HG02870 (cell line): ENCODE measurements at regions not wholly inside any gene's neighbourhood (a gene's known extent, or its start where the extent isn't known, plus 50 kb on each side); places are given as distances from the start of the nearest gene placed in this dataset.
"Not testable (repeated sequence)": the region's sequence is repeated elsewhere in the genome, so short reads cannot be mapped to it uniquely, and the experiment has no call there.

Experiments
- ATAC-seq: cut with Tn5 transposase; IDR thresholded peaks from one replicate; pipeline ENCODE4 v1.9.1; 2021; ENCODE audit warnings: mild to moderate bottlenecking, moderate library complexity; ENCODE audit not compliant: unreplicated experiment

DNA sequence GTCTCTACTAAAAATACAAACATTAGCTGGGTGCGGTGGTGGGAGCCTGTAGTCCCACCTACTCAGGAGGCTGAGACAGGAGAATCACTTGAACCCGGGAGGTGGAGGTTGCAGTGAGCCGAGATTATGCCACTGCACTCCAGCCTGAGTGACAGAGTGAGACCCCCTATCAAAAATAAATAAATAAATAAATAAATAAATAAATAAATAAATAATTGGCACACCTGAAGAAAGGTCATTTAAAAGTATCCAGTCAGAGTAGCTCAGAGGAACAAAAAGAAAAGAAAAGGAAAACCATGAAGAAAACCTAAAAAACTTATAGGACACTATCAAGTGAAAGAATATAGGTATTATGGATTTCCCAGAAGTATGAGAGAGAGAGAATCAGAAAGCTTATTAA, 330.1 kb upstream of the AR start:
- ATAC-seq: not testable (repeated sequence)

DNA sequence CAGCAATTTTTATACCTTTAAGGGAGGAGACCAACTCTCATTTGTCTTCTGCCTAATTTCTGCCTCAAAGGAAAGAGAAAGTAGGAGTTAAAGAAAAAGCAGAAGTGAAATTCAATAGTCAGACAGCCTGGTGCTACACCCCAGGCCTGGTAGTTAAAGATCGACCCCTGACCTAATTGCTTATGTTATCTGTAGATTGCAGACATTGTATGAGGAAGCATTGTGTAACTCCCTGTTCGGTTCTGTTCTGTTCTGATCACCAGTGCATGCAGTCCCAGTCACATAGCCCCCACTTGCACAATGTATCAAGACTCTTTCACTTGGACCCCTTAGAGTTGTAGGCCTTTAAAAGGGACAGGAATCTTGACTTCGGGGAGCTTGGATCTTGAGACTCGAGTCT, 335.9 kb upstream of the AR start:
- ATAC-seq: no peak

DNA sequence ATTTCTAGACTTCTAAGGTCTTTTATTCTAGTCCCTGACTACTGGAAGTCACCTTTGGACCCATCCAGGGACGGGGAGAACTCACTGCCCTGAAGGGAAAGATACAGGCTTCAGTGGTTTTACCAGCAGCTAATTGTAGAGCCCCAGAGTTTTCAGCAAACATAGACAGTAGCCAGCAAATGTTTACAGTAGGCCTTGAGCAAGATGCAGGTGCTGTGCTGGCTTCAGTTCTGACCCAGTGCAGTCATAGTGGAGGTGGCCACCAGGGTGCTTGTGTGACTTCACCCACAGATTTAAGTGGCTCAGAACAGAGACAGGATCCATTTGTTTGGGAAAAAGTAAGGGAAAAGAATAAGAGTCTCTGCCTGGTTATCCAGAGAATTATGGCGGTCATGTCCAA, 384.4 kb upstream of the AR start:
- no peak for ATAC-seq

DNA sequence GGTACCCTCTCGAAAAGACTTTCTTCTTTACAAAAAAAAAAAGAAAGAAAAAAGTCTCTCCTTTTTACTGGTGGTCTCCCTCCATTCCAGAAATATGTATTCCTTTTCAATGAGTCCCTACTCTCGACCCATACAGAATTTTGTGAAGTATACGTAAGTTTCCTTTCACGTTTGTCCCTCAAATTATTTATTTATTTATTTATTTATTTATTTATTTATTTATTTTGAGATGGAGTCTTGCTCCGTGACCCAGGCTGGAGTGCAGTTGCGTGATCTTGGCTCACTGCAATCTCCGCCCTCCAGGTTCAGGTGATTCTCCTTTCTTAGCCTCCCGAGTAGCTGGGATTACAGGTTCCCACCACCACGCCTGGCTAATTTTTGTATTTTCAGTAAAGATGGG, 429.2 kb upstream of the AR start:
- no peak for ATAC-seq

DNA sequence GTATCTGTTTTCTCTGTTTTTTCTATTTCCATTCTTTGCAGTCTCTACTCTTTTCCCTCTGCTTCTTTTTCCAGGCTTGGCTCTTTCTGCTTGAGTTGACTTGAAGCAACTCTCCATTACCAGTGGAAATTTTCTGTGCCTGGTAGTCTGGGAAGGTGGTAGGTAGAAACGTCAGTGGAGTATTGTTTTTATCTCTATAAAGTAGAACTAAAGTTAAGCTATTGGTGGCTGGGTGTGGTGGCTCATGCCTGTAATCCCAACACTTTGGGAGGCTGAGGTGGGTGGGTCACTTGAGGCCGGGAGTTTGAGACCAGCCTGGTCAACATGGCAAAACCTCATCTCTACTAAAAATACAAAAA, 438.1 kb upstream of the AR start:
- ATAC-seq: no peak

DNA sequence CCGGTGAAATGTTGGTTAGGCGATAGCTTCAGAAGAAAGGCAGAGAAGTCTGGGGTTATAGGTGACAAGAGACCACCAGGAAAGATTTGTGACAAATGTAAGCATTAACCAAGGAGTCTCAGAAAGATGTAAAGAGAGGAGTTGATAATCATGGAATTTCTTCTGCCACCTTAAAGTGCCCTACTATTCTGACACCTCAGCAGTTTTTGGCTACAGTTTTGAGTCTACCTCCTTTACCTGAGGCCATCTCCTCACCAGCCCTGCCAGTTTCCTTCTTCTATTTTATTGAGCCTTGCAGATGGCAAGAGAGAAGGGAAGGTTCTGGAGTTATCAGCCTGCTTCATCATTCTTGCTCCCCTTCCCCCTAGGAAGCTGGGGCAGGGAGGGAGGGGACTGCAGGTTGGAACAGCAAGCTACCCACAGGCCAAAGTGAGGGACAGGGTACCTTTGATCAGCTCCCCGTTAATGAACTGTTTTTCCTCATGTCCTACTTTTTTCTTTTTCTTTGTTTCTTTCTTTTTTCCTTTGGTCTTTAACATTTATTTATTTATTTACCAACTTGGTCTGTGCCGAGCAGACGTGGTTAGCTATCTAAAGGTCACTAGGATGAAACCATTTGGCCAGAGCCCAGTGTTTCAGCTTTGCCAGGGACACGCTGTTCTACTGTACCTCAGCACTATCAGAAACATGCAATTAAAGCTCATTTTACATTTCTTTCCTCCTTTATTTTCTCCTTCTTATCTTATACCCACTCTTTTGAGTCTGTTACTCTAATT, 438.7 kb upstream of the AR start:
- no peak for ATAC-seq

DNA sequence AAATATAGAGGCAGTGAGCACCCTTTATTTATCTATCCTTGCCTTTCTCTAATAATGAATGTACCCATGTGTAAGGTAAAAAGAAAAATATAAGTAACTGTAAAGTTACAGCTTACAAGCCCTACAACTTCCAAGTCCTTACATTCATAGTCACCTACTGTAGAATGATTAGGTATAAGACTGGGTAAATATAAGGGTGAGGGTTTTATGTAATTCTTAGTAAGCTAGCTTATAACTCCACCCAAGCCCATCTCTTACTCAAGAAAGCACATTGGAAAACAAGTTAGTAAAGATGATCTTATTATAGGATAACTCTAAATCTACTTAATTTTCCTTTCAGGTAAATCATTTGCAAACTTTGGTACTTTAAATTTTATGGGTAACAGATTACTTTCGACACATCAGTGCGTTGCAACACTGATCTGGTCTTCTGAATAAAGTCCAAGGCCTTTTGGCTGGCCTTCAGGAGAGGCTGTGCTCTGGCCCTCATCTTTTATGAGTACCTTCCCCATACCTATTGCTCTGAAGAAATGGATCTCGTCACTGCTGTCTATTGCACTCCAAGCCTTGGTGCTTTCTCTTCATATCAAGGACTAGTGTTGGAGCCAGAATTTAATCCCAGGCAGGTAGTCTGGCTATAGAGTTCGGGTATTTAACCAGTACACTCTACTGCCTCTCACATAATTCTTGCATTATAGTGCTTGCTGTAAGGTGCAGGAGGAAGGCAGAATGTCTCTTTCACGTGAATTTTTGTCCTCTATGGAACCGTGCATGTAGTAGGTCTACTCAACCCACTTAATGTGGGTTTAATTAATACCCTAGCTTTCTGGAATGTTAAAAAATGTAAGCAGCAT, 443.6 kb upstream of the AR start:
- ATAC-seq: no peak

DNA sequence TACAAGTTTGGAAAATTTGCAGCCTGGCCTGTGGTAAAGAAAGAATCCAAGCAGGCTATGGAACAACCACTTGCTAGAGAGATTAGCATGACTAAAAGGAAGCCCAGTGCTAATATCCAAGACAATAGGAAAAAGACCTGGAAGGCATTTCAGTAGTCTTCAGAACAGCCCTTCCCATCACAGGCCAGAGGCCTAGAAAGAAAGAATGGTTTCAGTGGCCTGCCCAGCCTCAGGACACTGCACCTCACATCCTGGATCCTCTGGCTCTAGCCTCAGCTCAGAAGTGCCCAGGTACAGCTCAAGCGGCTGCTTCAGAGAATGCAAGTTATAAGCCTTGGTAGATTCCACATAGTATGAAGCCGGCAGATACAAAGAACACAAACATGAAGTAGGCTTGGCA, 449.8 kb upstream of the AR start:
- no peak for ATAC-seq

DNA sequence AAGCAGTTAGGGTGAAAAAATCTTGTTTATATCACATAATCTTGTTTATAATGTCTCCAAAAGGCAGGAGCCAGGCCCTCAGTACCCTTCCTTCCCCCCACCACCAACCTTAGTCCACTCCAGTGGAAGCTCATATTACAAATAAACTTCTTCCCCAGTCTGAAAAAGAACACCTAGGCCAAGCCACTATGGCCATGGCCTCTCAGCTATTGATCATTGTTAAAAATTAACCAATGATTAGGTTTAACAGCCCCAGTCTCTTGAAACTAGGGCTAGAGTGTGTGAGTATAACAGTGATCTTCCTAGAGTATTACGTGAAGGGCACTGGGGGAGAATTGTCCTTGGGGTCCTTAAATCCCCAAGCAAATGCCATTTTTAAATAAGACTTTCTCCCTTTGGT, 411.9 kb upstream of the EDA2R start:
- ATAC-seq: no peak

DNA sequence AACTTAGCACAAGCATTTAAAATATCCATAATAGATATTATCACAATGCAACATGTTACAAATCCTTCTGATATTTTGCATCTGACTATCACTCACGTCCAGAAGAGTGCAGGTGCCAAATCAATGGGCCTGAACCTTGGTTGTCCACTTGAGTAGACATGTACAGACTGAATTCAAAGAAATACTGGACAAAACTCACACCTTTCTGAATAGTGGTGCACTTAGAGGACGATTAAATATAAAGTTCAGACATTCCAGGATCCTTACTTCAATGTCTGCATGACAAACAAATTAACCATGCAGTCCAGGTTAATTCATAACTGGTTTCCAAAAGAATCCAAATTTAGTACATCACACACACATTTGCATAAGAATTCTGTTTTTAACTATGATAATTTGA, 406.0 kb upstream of the EDA2R start:
- no peak for ATAC-seq

DNA sequence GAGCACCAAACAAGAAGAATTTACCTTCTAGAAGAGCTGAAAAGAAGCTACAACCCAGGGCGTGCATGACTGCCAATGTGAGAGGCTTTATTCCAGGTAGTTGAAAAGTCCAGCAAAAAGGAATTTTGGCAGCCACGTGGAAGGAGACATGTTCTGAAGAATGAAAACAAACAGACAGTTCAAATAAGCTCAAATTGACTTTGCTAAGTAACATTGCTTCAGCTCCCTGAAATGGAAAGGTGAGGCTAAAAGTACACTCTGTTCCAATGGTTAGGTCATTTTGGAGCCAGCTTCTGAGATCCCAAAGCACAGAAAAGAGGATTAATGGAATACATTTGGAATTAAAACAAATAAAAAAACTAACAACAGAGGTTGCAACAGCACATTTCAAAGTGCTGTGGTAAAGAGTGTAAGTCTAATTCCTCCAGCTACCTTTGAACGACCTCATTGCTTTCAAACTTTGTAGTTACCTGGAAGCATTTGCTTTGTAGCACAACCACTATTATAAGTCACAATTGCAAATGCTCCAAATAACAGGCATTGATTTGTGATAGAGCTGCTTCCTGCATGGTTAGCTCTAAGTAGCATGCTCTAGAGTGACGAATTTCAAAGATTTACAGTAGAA, 405.3 kb upstream of the EDA2R start:
- no peak for ATAC-seq

DNA sequence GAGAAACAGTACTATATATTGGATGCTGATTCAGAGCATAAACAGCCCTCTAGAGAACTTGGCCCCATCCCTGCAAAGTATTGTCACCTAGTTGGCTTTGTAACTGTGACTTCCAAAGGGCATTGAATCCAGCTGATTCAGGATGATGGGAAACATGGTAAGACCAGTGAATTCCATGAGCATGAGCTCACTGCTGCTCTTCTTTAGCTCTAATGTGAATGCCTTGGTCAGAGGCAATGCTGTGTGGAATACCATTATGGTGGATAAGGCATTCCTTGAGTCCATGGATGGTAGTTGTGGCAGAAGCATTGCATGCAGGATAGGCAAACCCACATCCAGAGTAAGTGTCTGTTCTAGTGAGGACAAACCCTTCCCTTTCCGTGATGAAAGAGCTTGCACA, 365.6 kb upstream of the EDA2R start:
- ATAC-seq: no peak

DNA sequence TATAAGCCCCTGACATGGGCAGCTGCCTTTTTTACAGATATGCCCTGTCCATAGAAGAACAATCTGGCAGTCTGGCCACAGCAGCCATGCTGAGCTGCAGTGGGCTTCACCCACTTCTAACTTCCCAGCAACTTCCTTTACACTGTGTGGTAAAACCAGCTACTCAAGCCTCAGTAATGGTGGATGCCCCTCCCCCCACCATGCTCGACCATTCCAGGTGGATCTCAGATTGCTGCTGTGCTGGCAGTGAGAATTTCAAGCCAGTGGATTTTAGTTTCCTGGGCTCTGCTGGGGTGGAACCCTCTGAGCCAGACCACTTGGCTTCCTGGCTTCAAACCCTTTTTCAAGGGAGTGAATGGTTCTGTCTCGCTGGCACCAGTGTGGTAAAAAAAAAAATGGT, 355.9 kb upstream of the EDA2R start:
- no peak for ATAC-seq

DNA sequence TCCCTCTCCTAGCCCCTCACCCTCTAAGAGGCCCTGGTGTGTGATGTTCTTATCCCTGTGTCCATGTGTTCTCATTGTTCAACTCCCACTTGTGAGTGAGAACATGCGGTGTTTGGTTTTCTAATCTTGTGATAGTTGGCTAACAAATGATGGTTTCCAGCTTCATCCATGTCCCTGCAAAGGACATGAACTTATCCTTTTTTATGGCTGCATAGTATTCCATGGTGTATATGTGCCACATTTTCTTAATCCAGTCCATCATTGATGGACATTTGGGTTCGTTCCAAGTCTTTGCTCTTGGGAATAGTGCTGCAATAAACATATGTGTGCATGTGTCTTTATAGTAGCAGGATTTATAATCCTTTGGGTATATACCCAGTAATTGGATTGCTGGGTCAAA, 353.2 kb upstream of the EDA2R start:
- not testable (repeated sequence) for ATAC-seq

DNA sequence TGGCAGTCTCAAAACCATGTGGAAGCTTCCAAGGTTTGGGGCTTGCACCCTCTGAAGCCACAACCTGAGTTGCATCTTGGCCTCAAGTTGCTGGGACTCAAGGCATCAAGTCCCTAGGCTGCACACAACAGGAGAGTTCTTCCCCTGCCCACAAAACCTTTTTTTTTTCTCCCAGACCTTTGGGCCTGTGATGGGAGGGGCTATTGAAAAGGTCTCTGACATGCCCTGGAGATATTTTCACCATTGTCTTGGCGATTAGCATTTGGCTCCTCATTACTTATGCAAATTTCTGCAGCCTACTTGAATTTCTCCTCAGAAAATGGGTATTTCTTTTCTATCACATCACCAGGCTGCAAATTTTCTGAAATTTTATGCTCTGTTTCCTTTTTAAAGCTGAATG, 349.5 kb upstream of the EDA2R start:
- no peak for ATAC-seq

DNA sequence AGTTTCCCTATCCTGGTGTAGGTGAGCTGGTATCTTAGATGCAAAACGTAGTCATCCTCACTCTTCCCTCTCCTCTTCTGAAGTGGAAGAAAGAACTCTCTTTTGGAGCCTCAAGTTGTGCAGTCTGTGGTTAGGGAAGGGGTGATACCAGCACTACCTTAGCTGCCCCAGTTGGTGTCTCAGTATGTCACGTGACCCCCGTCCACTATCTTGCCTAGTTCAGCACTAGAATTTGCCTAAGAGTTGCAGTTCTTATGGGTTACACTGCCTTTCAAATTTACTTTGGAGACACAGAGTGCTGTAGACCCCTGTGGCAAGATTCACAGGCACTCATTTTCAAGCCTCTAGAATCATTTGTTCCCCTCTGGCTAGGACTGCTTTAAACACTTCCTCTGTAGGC, 322.8 kb upstream of the EDA2R start:
- no peak for ATAC-seq

DNA sequence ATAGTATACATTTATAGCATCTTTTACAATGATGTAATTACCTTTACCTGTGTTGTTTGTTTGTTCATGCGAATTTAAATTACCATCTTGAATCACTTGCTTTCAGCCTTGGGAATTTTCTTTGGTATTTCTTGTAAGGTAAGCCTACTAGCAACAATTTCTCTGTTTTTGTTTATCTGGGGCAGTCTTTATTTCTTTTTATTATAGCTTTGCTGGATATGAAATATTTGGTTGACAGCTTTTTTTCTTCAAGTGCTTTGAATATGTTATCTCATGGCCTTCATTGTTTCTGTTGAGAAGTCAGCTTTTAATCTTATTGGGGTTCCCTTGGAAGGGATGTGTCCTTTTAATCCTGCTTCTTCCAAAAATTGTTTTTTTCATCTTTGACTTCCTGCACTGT, 292.8 kb upstream of the EDA2R start:
- ATAC-seq: no peak

DNA sequence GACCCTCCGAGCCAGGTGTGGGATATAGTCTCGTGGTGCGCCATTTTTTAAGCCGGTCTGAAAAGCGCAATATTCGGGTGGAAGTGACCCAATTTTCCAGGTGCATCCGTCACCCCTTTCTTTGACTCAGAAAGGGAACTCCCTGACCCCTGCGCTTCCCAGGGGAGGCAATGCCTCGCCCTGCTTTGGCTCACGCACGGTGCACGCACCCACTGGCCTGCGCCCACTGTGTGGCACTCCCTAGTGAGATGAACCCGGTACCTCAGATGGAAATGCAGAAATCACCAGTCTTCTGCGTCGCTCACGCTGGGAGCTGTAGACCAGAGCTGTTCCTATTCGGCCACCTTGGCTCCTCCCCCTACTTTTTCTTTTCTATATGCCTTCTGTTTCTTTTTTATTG, 291.6 kb upstream of the EDA2R start:
- ATAC-seq: not testable (repeated sequence)

DNA sequence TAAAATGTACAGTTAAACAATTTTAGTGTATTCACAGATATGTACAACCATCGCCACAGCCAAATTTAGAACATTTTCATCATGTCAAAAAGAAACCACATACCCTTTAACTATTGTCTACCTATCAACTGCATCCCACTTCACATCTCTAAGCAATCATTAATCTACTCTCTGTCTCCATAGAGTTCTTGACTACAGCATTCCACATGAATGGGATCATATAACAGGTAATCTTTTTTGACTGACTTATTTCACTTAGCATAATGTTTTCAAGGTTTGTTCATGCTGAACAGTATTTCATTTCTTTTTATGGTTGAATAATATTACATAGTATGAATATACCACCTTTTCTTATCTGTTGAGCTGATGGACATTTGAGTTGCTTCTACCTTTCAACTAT, 281.4 kb upstream of the EDA2R start:
- no peak for ATAC-seq

DNA sequence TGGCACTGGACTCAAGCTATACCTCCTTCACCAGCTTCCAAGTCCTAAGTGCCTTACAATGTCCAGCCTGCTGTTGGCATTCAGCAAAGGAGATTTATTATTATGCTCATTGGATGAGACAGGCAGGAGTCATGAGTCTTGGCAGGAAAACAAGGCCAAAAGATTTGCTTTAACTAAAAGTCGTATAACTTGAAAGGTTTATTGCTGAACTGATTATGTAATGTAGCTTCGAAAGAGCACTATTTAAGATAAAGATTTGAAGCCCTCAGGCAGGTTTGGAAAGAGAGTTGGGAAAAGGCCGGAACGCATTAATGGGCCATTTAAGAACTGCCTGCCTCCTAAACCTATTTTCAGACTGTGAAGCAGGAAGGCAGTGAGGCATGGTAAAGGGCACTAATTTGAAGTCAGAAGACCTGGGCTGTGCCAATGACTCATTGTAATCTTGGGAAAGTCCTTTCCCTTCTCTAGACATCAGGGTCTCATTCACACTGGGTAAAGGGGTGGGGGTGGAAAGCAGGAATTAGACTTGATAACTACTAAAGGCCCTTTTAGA, 280.5 kb upstream of the EDA2R start:
- ATAC-seq: no peak

DNA sequence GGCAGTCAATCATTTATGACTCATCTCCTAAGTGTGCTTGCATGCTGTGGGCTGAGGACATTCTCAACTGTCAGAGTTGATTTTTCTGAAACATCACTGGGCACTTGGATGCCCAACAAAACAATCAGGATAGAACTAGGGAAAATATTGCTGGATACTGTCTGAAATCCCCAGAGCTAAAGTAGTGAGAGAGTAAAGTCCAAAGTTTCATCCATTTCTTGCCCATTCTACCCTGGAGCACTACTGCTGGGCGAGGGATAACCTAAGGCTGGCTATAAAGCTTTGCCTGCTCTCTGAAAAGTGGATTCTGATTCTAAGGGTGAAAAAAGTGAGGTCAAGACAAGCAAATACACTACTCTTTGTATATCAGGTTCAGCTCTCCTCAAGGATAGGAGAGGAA, 279.6 kb upstream of the EDA2R start:
- no peak for ATAC-seq

DNA sequence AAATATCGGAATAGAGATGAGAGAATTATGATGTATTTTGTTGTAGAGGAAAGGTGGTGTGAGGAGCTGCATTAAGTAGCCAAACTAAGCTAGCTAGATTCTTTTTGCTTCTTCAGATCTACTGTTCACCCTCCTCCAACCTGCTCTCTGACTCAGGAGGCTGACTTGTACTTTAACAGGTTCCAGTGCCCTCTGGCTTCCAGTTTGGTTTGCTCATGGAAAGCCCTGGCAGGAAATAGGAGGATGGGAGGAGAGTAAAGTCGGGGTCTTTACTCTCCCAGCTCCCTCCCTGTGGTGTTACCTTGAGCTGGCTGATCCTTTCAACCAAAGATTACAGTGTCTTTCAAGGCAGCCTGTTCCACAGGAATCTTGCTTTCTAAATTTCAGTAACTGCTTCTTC, 277.0 kb upstream of the EDA2R start:
- ATAC-seq: no peak
